ENCODE measurements at regions not wholly inside any gene's neighbourhood (a gene's known extent, or its start where the extent isn't known, plus 50 kb on each side); places are given as distances from the start of the nearest gene placed in this dataset.

- no peaks in the 10 kb centered on the region for H3K4me1 ChIP-seq (ENCODE audit: control insufficient read depth in 2 of 2, insufficient read depth in 2 of 2, low read length in 2 of 2)
- no peak for TF ChIP-seq EZH2 (IDR thresholded peaks at IDR 0.05; ENCODE audit: borderline replicate concordance, insufficient read depth, low read depth, low read length, poor library complexity, severe bottlenecking)
- no peak for TF ChIP-seq CTCF (IDR thresholded peaks at IDR 0.05)
- H3K4me1 Mint-ChIP-seq, result no peaks in the 10 kb centered on the region
- WGBS (ENCODE audit: insufficient coverage), result no CpG with 5 or more reads among the region's 2 CpGs
- no peaks in the 10 kb centered on the region for H3K79me2 ChIP-seq (ENCODE audit: control insufficient read depth, insufficient read depth, low read length)
- POLR2A ChIA-PET, result no interaction called here
- no peak overlapping the region for H3K27ac ChIP-seq (ENCODE audit: low read length in 2 of 2)
- CTCF ChIA-PET, result no interaction called here
- peaks cover 0 to 3% (median 0%) of the 10 kb centered on the region in 3 donors for H3K9me3 ChIP-seq (ENCODE audit: control extremely low read depth in 1 of 3, control insufficient read depth in 2 of 3, insufficient read depth in 1 of 3, low read length in 2 of 3)
- H3K4me3 ChIP-seq (ENCODE audit: control extremely low read depth in 1 of 5, extremely low read depth in 1 of 5, insufficient read depth in 1 of 5, low read depth in 2 of 5, low read length in 4 of 5), result no peak overlapping the region
- H3K4me2 ChIP-seq (replicated peaks; ENCODE audit: low read depth, low read length, poor library complexity, severe bottlenecking), result no peak overlapping the region
- no peaks in the 10 kb centered on the region for H3K9me3 Mint-ChIP-seq (ENCODE audit: insufficient read depth)
- intact Hi-C loops (cut with micrococcal nuclease), result no loop called here
- H4K20me1 ChIP-seq (ENCODE audit: control insufficient read depth, insufficient read depth, low read length, poor library complexity, severe bottlenecking), result no peaks in the 10 kb centered on the region
- H2AFZ ChIP-seq (ENCODE audit: insufficient read depth, low read depth, low read length, poor library complexity, severe bottlenecking), result no peak overlapping the region
- H3K36me3 ChIP-seq (replicated peaks in 1 of 2; ENCODE audit: control extremely low read depth in 1 of 2, control insufficient read depth in 1 of 2, extremely low read depth in 1 of 2, insufficient read depth in 2 of 2, low read length in 1 of 2), result no peaks in the 10 kb centered on the region
- DNase-seq (no peak), ATAC-seq (ENCODE audit: low read depth) (no peak)
- H3K27me3 ChIP-seq (replicated peaks in 1 of 4; ENCODE audit: control extremely low read depth in 1 of 4, control insufficient read depth in 3 of 4, insufficient read depth in 4 of 4, low read length in 3 of 4), result no peaks in the 10 kb centered on the region
- no peak overlapping the region for H3K9ac ChIP-seq (ENCODE audit: low read length)
- H3K4me3 Mint-ChIP-seq, result no peak overlapping the region
- no peak overlapping the region for H3K27ac Mint-ChIP-seq
- H3K27me3 Mint-ChIP-seq, result no peaks in the 10 kb centered on the region
Observed at GRCh38 chr14:28406196-28406595, 360.4 kb upstream of the FOXG1 start.

DNA sequence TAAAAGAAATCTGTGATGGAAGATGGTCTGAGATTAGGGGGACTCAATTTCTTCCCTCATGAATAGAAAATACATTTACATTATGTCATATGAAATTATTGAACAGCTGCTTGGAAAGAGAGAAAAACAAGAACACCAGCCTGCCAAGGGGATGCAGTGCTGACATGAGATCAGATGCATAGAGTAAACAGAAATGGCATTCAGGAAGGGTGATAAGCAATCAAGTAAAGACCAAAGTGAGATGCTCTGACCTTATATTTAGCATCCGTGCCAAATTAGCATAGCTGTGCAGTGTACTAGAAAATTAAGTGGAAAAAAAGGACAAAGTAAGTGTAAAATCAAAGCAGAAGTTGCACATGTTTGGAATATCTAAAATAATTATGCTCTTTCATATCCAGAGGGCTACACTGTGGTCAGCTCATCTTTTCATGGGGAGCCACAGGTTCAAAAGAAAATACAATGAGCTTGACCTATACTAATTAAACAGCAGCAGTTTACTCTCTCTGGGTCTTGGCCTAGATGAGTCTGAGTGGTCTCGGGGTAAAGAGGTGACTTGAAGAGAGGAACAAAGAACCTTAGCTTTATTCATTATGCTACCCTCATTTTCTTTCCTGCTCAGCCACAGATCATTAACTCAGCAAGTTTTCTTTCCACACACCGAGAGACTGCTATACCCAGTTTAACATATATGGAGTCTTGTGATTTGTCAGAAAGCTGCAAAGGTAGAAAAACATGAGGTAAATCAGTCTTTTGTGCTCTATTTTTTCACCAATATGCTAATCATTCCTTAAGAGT lies 359.4 kb upstream of the FOXG1 start:
- DNase-seq, result no peak
- no peak overlapping the region for H3K4me3 ChIP-seq (ENCODE audit: control extremely low read depth in 1 of 5, extremely low read depth in 1 of 5, insufficient read depth in 1 of 5, low read depth in 2 of 5, low read length in 4 of 5)
- no peaks in the 10 kb centered on the region for H3K4me1 Mint-ChIP-seq
- H3K27ac Mint-ChIP-seq, result no peak overlapping the region
- intact Hi-C loops (cut with micrococcal nuclease), result no loop called here
- H4K20me1 ChIP-seq (ENCODE audit: control insufficient read depth, insufficient read depth, low read length, poor library complexity, severe bottlenecking), result no peaks in the 10 kb centered on the region
- H3K4me1 ChIP-seq (ENCODE audit: control insufficient read depth in 2 of 2, insufficient read depth in 2 of 2, low read length in 2 of 2), result no peaks in the 10 kb centered on the region
- H3K4me2 ChIP-seq (replicated peaks; ENCODE audit: low read depth, low read length, poor library complexity, severe bottlenecking), result no peak overlapping the region
- H3K9me3 Mint-ChIP-seq (ENCODE audit: insufficient read depth), result no peaks in the 10 kb centered on the region
- H3K27me3 Mint-ChIP-seq, result no peaks in the 10 kb centered on the region
- no peak overlapping the region for H2AFZ ChIP-seq (ENCODE audit: insufficient read depth, low read depth, low read length, poor library complexity, severe bottlenecking)
- ATAC-seq (ENCODE audit: low read depth), result no peak
- H3K4me3 Mint-ChIP-seq, result no peak overlapping the region
- no peaks in the 10 kb centered on the region for H3K27me3 ChIP-seq (replicated peaks in 1 of 4; ENCODE audit: control extremely low read depth in 1 of 4, control insufficient read depth in 3 of 4, insufficient read depth in 4 of 4, low read length in 3 of 4)
- H3K9me3 ChIP-seq (ENCODE audit: control extremely low read depth in 1 of 3, control insufficient read depth in 2 of 3, insufficient read depth in 1 of 3, low read length in 2 of 3), result peaks cover 0 to 3% (median 0%) of the 10 kb centered on the region in 3 donors
- POLR2A ChIA-PET, result no interaction called here
- WGBS (ENCODE audit: insufficient coverage), result no CpG with 5 or more reads among the region's 3 CpGs
- H3K79me2 ChIP-seq (ENCODE audit: control insufficient read depth, insufficient read depth, low read length), result no peaks in the 10 kb centered on the region
- no peak overlapping the region for H3K27ac ChIP-seq (ENCODE audit: low read length in 2 of 2)
- H3K9ac ChIP-seq (ENCODE audit: low read length), result no peak overlapping the region
- TF ChIP-seq CTCF (IDR thresholded peaks at IDR 0.05) (no peak), EZH2 (IDR thresholded peaks at IDR 0.05; ENCODE audit: borderline replicate concordance, insufficient read depth, low read depth, low read length, poor library complexity, severe bottlenecking) (no peak)
- CTCF ChIA-PET, result no interaction called here
- no peaks in the 10 kb centered on the region for H3K36me3 ChIP-seq (replicated peaks in 1 of 2; ENCODE audit: control extremely low read depth in 1 of 2, control insufficient read depth in 1 of 2, extremely low read depth in 1 of 2, insufficient read depth in 2 of 2, low read length in 1 of 2)
